ENCODE measurements at regions not wholly inside any gene's neighbourhood (a gene's known extent, or its start where the extent isn't known, plus 50 kb on each side); places are given as distances from the start of the nearest gene placed in this dataset.
A peak's percentile ranks its signal among the peaks of the same experiment; 100 is the strongest.

- no peak for DNase-seq
Observed at GRCh38 chr16:26295625-26296304, 604.0 kb downstream of the HS3ST4 start.

DNA sequence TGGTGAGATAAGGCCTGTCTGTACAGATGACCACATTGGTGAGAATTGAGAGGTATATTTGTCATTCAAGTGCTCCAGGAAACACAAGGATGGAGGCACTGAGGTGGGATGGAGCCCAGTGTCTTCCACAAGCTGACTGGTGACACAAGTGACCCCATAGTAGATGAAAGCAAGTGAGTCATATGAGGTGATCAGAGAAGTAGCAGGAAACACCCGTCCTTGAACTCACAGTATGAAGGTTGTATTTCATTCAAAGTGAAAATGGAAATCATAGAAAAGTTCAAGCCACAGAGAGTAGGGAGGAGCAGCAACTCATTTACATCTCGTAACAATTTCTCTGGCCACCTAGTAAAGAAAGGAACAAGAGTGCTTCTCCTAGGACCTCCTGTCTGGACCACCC is 609.8 kb downstream of the HS3ST4 start:
- no peak for DNase-seq

DNA sequence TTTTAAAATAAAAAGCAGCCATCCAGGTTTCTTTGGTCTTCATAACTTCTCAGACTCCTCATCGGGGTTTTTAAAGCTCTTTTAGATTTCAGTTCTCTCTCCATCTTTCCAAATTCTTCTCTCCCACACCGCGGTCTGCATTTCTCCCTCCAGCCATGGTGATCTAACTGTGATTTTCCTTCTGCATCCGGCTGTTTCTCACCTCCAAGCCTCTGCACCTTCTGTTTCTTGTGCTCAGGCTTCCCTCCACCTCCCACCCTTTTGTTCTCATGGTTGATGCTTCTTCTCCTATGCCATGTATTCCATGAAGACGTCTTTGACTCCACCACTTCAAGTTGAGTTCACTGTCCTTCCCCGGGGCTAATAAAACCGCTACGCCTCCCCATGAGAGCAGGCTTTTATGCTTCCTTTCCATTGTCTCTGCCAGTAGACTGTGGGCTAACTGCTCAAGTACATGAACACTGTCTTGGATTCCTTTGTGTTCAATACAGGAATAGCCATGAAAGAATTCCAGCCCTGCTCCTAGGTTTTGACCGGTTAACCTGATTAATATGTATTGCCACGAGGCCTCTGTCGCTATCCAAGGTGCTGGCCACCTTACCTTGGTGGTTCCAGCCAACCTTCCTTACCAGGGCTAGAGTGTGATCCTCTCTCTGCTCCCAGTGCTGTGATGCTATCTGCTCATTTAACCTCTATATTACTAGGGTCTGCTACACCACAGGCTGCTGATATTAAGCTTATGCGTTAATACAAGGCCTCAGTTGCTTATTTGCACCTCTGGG is 625.1 kb downstream of the HS3ST4 start:
- no peak for DNase-seq

- no peak for DNase-seq
Observed at GRCh38 chr16:26317885-26318284, 626.1 kb downstream of the HS3ST4 start.

DNA sequence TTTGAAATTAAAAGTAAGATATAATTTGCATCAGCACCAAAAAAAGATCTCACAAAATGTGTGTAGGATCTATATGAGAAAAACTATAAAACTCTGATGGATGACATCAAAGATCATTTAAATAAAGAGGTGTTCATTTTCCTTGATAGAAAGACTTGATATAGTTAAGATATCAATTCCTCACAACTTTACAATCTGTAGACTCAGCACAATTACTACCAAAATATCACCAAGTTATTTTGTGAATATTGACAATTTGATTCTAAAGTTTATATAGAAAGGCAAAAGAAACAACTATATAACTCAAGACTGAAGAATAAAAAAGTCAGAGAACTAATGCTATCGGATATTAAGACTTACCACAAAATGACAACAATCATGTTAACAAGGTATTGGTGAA is 638.9 kb downstream of the HS3ST4 start:
- no peak for DNase-seq

- peak; percentile 5 for DNase-seq
Observed at GRCh38 chr16:26334218-26335111, 642.7 kb downstream of the HS3ST4 start.

DNA sequence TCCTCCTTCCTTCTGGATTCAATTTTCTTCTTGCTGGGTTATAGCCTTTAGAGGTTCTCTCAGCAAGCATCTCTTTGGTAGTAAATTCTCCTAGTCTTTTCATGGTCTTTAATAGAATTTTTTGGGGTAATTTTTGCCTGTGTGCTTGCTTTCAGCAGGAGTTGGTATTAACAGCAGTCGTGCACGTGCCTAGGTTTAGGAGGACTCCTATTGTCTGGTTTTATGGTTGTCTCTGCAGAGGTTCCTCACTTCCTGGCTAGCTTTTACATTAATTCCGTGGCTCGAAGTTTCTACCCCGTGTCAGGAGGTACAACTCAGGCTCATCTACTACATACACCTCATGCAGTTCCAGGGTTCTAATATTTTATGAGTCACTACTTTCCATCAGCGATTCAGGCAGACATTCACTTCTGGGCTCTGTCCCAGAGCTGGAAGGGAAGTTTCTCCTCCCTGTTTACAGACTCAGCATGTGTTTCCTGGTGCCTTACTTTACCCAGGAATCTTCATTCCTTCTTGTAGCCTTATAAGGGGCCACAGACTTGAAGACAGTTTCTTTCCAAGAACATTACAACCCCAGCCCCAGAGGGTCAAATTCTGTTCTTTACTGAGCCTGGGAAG is 643.6 kb downstream of the HS3ST4 start:
- DNase-seq: no peak

DNA sequence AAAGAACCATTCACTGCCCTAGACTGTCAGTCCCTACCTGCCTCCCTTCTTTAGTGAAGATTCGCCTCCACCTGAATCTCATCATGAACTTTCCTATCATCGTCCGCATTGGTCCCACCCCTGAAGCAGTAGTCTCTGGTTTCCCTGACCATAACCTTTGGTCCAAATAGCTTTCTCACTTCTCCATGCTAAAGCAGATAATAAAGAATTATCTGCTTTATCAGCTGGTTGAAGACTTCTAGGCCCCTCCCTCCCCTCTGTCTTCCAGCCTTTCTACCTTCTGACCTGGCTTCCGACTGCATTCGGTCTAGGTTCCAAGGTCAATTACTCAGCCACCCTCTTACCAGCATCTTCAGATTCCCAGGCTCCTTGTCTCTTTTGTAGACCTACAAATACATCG is 650.9 kb downstream of the HS3ST4 start:
- DNase-seq: no peak

GRCh38 chr16:26344240-26344776 is 652.5 kb downstream of the HS3ST4 start:
- no peak for DNase-seq

- DNase-seq: no peak
Observed at GRCh38 chr16:26344976-26345375, 653.2 kb downstream of the HS3ST4 start.

DNA sequence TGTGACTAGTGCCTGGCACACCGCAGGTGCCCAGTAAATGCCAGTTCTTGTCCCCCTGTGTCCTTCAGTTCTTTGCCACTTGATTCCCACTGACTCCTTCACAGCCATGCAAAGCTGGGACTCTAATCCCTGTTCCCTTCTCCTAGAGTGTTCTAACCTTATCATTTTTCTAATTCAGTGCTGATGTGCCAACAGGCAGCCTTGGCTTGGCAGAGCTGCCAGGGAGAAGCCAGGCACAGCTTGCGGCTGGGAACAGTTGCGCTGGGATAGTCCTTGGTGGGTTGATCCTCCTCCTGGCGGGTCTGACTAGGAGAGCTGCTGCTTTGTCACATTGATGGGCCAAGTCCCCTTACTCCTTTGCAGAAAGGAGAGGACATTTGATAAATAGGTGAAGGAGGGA is 654.2 kb downstream of the HS3ST4 start:
- DNase-seq: no peak

DNA sequence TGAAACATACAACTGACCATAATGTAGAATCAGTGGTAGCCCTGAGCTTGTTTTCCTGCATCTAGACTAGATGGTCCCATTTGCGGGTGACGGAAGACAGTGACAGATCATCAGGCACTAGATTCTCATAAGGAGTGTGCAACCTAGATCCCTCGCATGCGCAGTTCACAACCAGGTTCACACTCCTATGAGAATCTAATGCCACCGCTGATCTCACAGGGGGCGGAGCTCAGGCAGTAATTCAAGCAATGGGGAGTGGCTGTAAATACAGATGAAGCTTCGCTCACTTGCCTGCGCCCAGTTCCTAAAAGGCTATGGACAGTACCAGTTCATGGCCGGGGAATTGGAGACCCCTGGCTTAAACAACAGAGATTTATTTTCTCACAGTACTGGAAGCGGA is 656.3 kb downstream of the HS3ST4 start:
- DNase-seq: no peak

DNA sequence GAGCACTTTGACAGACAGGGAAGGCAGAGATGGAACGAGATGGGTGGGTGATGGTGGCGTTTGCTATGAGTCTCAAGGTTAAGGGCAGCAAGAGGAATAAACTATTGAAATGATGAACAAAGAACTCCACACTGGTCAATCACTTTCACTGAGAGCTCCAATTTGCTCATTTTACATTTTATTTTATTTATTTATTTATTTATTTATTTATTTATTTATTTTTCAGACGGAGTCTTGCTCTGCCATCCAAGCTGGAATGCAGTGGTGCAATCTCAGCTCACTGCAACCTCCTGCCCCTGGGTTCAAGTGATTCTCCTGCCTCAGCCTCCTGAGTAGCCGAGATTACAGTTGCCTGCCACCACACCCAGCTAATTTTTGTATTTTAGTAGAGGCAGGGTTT is 669.1 kb downstream of the HS3ST4 start:
- DNase-seq: no peak

GRCh38 chr16:26363581-26363980 is 671.8 kb downstream of the HS3ST4 start:
- no peak for DNase-seq

DNA sequence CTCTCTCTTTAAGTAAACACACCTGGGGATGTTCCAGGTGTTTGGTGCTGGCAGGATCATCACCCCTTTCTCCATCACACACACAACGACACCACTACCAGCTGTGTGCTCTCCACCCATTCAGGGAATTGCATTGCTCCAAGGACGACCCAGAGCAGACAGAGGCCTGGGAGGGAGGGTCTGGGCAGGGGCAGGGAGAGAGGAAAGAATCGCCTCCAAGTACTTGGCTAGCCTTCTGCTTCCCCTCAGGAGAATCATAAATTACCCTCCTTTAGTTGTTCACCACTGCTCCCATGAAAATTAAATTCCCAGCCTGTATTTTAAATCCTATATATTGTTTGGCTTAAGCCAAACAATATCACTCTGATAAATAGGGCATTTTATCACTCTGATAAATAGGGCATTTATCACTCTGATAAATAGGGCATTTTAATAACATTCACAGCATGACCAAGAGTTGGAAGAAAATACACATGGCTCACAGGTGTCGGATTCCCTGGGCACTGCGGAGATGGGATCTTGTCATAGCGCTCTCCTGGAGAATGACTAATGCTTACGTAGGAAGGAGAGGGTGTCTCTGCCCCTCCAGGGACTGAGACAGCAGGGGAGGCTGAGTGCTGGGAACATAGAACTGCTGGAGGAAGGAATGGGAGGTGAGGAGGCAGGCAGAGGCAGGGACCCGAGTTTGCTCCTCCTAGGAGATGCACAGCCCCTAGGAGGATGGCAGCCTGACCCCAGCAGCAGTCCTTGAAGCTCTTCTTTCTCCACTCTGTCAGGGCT is 673.6 kb downstream of the HS3ST4 start:
- no peak for DNase-seq

- no peak for DNase-seq
Observed at GRCh38 chr16:26371349-26371869, 679.6 kb downstream of the HS3ST4 start.

DNA sequence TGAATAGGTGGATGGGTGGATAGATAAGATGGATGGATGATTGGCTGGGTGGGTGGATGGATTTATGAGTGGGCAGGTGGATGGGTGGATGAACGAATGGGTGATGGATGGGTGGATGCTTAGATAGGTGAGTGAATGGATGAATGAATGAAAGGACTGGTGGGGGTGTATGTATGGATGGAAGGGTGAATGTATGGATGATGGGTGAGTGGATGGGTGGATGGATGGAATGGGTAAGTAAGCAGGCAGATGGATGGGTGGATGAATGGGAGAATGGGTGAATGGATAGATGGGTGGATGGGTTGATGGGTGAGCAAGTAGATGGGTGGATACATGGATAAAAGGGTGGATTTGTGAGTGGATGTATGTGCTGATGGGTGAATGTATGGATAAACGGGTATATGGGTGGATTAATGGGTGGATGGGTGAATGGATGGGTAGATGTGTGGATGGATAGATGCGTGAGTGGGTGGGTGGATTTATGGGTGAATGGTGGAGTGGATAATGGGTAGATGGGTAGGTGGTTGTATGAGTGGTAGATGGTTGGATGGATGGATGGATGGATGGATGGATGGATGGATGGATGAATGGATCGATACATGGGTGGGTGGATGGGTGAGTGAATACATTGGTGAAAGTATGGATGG is 682.6 kb downstream of the HS3ST4 start:
- no peak for DNase-seq

DNA sequence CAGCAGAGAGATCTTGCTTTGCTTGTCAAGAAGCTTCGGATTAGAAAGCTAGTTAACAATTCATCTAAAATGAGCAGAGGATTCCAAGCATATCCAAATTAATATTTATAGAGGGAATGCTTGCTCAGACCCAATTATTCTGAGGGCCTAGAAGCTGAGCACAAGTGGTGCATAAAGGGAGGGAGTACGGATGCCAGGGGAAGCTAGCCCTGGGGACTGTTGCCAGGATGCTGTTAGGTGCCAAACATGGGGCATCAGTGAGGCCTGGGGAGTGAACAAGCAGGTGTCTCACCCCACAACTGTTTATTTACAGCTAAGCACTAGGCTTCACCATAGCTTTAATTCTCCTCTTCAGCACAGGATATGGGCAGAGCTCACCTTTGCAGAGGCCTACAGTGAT is 684.1 kb upstream of the C16orf82 start:
- no peak for DNase-seq

DNA sequence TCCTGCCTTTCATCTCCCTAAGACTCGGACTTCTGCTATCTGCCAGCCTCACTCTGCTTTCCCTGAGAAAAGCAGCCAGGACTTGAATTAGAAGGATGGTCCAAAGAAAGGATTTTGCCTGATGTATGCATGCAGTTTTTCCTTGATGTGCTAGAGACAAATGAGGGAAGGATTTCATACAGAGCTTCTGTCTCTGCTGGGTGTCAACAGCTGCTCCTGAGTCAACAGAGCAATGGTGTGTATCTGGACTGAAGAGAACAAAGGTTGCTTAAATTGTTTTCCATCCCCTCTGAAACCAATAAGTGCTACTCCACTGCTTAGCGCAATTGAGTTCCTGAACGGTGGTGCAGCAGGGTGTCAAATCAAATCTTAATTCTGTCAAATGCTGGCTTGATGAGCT is 680.6 kb upstream of the C16orf82 start:
- no peak for DNase-seq

DNA sequence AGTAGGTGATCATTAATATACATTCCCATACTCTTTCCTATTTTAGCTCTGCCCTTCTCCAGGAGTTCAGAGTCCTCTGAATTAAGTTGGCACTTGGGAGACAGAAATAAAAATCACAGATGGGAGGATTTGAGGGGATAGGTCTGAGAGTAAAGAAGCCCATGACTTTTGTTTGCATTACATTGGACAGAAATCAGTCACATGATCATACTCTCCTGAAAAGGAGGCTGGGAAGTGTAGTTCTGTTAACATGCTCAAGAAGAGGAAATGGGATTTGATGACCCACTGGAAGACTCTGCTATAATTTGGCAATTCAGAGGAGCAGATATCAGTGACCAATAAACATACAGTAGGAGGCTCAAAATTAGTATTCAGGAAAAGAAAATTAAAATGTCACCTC is 674.9 kb upstream of the C16orf82 start:
- no peak for DNase-seq

DNA sequence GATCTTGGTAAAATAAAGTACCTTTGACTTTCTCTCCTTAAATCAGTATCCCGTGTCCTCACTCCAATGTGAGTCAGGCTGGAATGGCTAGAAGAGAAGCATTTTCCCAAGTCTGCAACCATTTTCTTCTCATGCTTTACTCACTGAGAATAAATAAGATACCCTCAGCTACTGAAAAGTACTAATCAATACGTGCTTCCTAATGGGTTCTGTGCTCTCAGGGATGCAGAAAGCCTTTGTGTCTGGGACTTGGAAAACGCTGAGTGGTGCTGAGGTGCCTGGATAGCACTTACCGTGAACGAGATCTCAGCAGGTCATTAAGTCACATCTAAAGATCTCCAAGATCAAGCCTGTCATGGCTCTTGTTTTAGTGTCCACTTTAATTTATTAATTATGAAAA is 672.3 kb upstream of the C16orf82 start:
- no peak for DNase-seq

Data from KG1 (cell line).